Smooth muscle cell (in vitro differentiated cells): ENCODE measurements at regions not wholly inside any gene's neighbourhood (a gene's known extent, or its start where the extent isn't known, plus 50 kb on each side); places are given as distances from the start of the nearest gene placed in this dataset.

Source experiments
- DNase-seq: peaks from one replicate; lab custom pipeline; 2025; ENCODE audit not compliant: unreplicated experiment; lab: John Stamatoyannopoulos, UW
- H2AFZ ChIP-seq: fragments of 200-600 bp; sonication (generic); 2 replicates; pipeline ENCODE4 v1.6.0; 2016; ENCODE audit warnings: antibody characterized with exemption, low read depth, mild to moderate bottlenecking
- H3F3A ChIP-seq: fragments of 200-600 bp; sonication (generic); 2 replicates; pipeline ENCODE4 v1.6.0; 2017; ENCODE audit warnings: antibody characterized with exemption, low read depth
- H3K27ac ChIP-seq: fragments of 200-600 bp; sonication (generic); 2 replicates; pipeline ENCODE4 v1.5.1; 2016; ENCODE audit warnings: low read depth, mild to moderate bottlenecking
- H3K27me3 ChIP-seq: fragments of 200-600 bp; sonication (generic); 2 replicates; pipeline ENCODE4 v1.6.1; 2016; ENCODE audit warnings: low read depth, mild to moderate bottlenecking
- H3K36me3 ChIP-seq: fragments of 200-600 bp; sonication (generic); 2 replicates; pipeline ENCODE4 v1.5.1; 2016; ENCODE audit warnings: low read depth
- H3K4me1 ChIP-seq: fragments of 200-600 bp; sonication (generic); 2 replicates; pipeline ENCODE4 v1.5.1; 2016; ENCODE audit warnings: low read depth
- H3K4me2 ChIP-seq: fragments of 200-600 bp; sonication (generic); 2 replicates; pipeline ENCODE4 v1.6.0; 2016; ENCODE audit warnings: mild to moderate bottlenecking
- H3K4me3 ChIP-seq: fragments of 200-600 bp; sonication (generic); 2 replicates; pipeline ENCODE4 v1.5.1; 2016; ENCODE audit warnings: mild to moderate bottlenecking
- H3K79me2 ChIP-seq: fragments of 200-600 bp; sonication (generic); 2 replicates; pipeline ENCODE4 v1.6.0; 2016; ENCODE audit warnings: low read depth, mild to moderate bottlenecking
- H3K9ac ChIP-seq: fragments of 200-600 bp; sonication (generic); 2 replicates; pipeline ENCODE4 v1.6.0; 2016; ENCODE audit warnings: low read depth
- H3K9me3 ChIP-seq: fragments of 200-600 bp; sonication (generic); replicated peaks from 2 replicates; pipeline ENCODE4 v1.5.1; 2016; ENCODE audit warnings: low read depth
- H4K20me1 ChIP-seq: fragments of 200-600 bp; sonication (generic); 2 replicates; pipeline ENCODE4 v1.6.0; 2016; ENCODE audit warnings: low read depth
- CTCF ChIP-seq: fragments of 200-600 bp; sonication (generic); IDR thresholded peaks from 2 replicates; pipeline ENCODE4 v1.5.1; 2017; ENCODE audit warnings: borderline replicate concordance, mild to moderate bottlenecking, antibody characterized with exemption; ENCODE audit not compliant: insufficient read depth, poor library complexity, severe bottlenecking
- WGBS: methylation state at CpG from one replicate; pipeline ENCODE4 v1.1.7; 2016; ENCODE audit warnings: low lambda C conversion rate; 5-methylcytosine and 5-hydroxymethylcytosine counted together

GRCh38 chr13:29937379-29937778 is 87.0 kb upstream of the UBL3 start:
- Histone ChIP-seq H2AFZ (no peak overlapping the region), H3K4me3 (no peak overlapping the region), H4K20me1 (no peaks in the 10 kb centered on the region), H3K9me3 (no peaks in the 10 kb centered on the region), H3F3A (no peaks in the 10 kb centered on the region), H3K27ac (no peak overlapping the region), H3K79me2 (no peaks in the 10 kb centered on the region), H3K4me1 (no peaks in the 10 kb centered on the region), H3K9ac (no peak overlapping the region), H3K4me2 (no peak overlapping the region), H3K36me3 (no peaks in the 10 kb centered on the region), H3K27me3 (no peaks in the 10 kb centered on the region)
- no peak for TF ChIP-seq CTCF
- WGBS, result 95% methylated on average over 12 of the region's 12 CpGs
- DNase-seq, result no peak

GRCh38 chr13:29936956-29937355 is 86.5 kb upstream of the UBL3 start:
- H3K79me2 ChIP-seq, result no peaks in the 10 kb centered on the region
- H3F3A ChIP-seq, result no peaks in the 10 kb centered on the region
- H3K4me3 ChIP-seq, result no peak overlapping the region
- H3K27me3 ChIP-seq, result no peaks in the 10 kb centered on the region
- no peak overlapping the region for H3K27ac ChIP-seq
- no peak for DNase-seq
- 100% methylated on average over 1 of the region's 1 CpG for WGBS
- no peaks in the 10 kb centered on the region for H3K9me3 ChIP-seq
- H3K4me1 ChIP-seq, result no peaks in the 10 kb centered on the region
- H3K4me2 ChIP-seq, result no peak overlapping the region
- H3K9ac ChIP-seq, result no peak overlapping the region
- no peaks in the 10 kb centered on the region for H3K36me3 ChIP-seq
- H2AFZ ChIP-seq, result no peak overlapping the region
- H4K20me1 ChIP-seq, result no peaks in the 10 kb centered on the region
- no peak for TF ChIP-seq CTCF

GRCh38 chr13:29936051-29936813 is 85.8 kb upstream of the UBL3 start:
- no peak overlapping the region for H2AFZ ChIP-seq
- H3K27ac ChIP-seq, result no peak overlapping the region
- no peaks in the 10 kb centered on the region for H3K79me2 ChIP-seq
- no peak overlapping the region for H3K4me3 ChIP-seq
- H3K9ac ChIP-seq, result no peak overlapping the region
- H3K4me2 ChIP-seq, result no peak overlapping the region
- no peaks in the 10 kb centered on the region for H3F3A ChIP-seq
- H3K36me3 ChIP-seq, result no peaks in the 10 kb centered on the region
- no peaks in the 10 kb centered on the region for H3K4me1 ChIP-seq
- WGBS, result 72% methylated on average over 10 of the region's 13 CpGs
- no peak for TF ChIP-seq CTCF
- H3K27me3 ChIP-seq, result no peaks in the 10 kb centered on the region
- DNase-seq, result no peak
- no peaks in the 10 kb centered on the region for H4K20me1 ChIP-seq
- no peaks in the 10 kb centered on the region for H3K9me3 ChIP-seq
